CD14-positive monocyte (primary cell): ENCODE measurements at regions not wholly inside any gene's neighbourhood (a gene's known extent, or its start where the extent isn't known, plus 50 kb on each side); places are given as distances from the start of the nearest gene placed in this dataset.

Experiments
- DNase-seq, 3 donors: peaks; one replicate each; pipeline ENCODE4 v3.0.0-alpha.2; 2011 to 2022
- H2AFZ ChIP-seq: 2 replicates; pipeline ENCODE4 v1.6.0; 2012; ENCODE audit warnings: mild to moderate bottlenecking, low read depth, low read length, inconsistent platforms; ENCODE audit not compliant: insufficient read depth, poor library complexity, severe bottlenecking
- H3K27ac ChIP-seq, 2 donors: 1 replicate in 1 of 2; 2 replicates in 1 of 2; pipeline ENCODE4 v1.5.1; 2012 to 2013; ENCODE audit warnings: low read length in 2 of 2, control low read depth in 1 of 2, inconsistent platforms in 1 of 2, low read depth in 1 of 2, mild to moderate bottlenecking in 1 of 2
- H3K27me3 ChIP-seq, 2 donors: one replicate each; pipeline versions ENCODE4 v1.6.0 to v1.6.1; 2011 to 2013; ENCODE audit warnings: low read length in 2 of 2; ENCODE audit not compliant: control insufficient read depth in 2 of 2, insufficient read depth in 2 of 2
- H3K36me3 ChIP-seq, 2 donors: replicated peaks in 1 of 2; 1 replicate in 1 of 2; 2 replicates in 1 of 2; pipeline versions ENCODE4 v1.5.1 to v1.6.1; 2012 to 2013; ENCODE audit warnings: low read length in 2 of 2, control low read depth in 1 of 2, inconsistent platforms in 1 of 2, mild to moderate bottlenecking in 1 of 2; ENCODE audit not compliant: insufficient read depth in 2 of 2, control insufficient read depth in 1 of 2
- H3K4me1 ChIP-seq, 2 donors: 1 replicate in 1 of 2; 2 replicates in 1 of 2; pipeline versions ENCODE4 v1.5.1 to v1.6.1; 2012 to 2013; ENCODE audit warnings: low read length in 2 of 2, control low read depth in 1 of 2, inconsistent platforms in 1 of 2, mild to moderate bottlenecking in 1 of 2, moderate library complexity in 1 of 2; ENCODE audit not compliant: insufficient read depth in 2 of 2, control insufficient read depth in 1 of 2
- H3K4me2 ChIP-seq: replicated peaks from 2 replicates; pipeline ENCODE3; 2012; ENCODE audit warnings: low read length, moderate library complexity, mild to moderate bottlenecking; ENCODE audit not compliant: poor library complexity, severe bottlenecking; ENCODE audit errors: extremely low read depth
- H3K4me3 ChIP-seq, 3 experiments: fragments of 200-600 bp in 1 of 3; sonication (generic) in 1 of 3; replicated peaks in 1 of 3; 1 replicate in 2 of 3; 2 replicates in 1 of 3; pipeline ENCODE4 v1.5.1; 2011 to 2013; ENCODE audit warnings: low read length in 3 of 3, mild to moderate bottlenecking in 3 of 3, control low read depth in 2 of 3, low read depth in 2 of 3, inconsistent platforms in 1 of 3, moderate library complexity in 1 of 3
- H3K79me2 ChIP-seq: 2 replicates; pipeline ENCODE4 v1.6.0; 2012; ENCODE audit warnings: mild to moderate bottlenecking, control low read depth, inconsistent platforms, low read length, moderate library complexity; ENCODE audit not compliant: insufficient read depth
- H3K9ac ChIP-seq: 2 replicates; pipeline ENCODE4 v1.6.0; 2017; ENCODE audit warnings: low read length, mild to moderate bottlenecking; ENCODE audit not compliant: insufficient read depth, poor library complexity, severe bottlenecking
- H3K9me3 ChIP-seq, 2 donors: replicated peaks in 1 of 2; 1 replicate in 1 of 2; 2 replicates in 1 of 2; pipeline versions ENCODE4 v1.5.1 to v1.6.1; 2012 to 2013; ENCODE audit warnings: low read length in 2 of 2, control low read depth in 1 of 2; ENCODE audit not compliant: control insufficient read depth in 1 of 2, insufficient read depth in 1 of 2
- H4K20me1 ChIP-seq: 2 replicates; pipeline ENCODE4 v1.6.0; 2012; ENCODE audit warnings: mild to moderate bottlenecking, low read length, control low read depth, moderate library complexity; ENCODE audit not compliant: insufficient read depth
- H3K27ac Mint-ChIP-seq, 7 donors: one replicate each; pipeline ENCODE4 v1.8.0; 2020; ENCODE audit warnings: mild to moderate bottlenecking in 7 of 7, mixed read lengths in 7 of 7, moderate library complexity in 6 of 7, inconsistent platforms in 2 of 7
- H3K27me3 Mint-ChIP-seq, 3 donors: one replicate each; pipeline ENCODE4 v1.8.0; 2021 to 2022; ENCODE audit warnings: low read depth in 3 of 3, mild to moderate bottlenecking in 3 of 3, mixed read lengths in 3 of 3, moderate library complexity in 3 of 3, inconsistent platforms in 1 of 3
- H3K36me3 Mint-ChIP-seq, 2 donors: one replicate each; pipeline ENCODE4 v1.8.0; 2020; ENCODE audit warnings: mixed read lengths in 2 of 2, inconsistent platforms in 1 of 2, mild to moderate bottlenecking in 1 of 2
- H3K4me1 Mint-ChIP-seq: one replicate; pipeline ENCODE4 v1.8.0; 2020; ENCODE audit warnings: mild to moderate bottlenecking, mixed read lengths
- H3K4me3 Mint-ChIP-seq, 2 donors: one replicate each; pipeline ENCODE4 v1.8.0; 2020; ENCODE audit warnings: mild to moderate bottlenecking in 2 of 2, mixed read lengths in 2 of 2, moderate library complexity in 1 of 2
- H3K9me3 Mint-ChIP-seq, 7 donors: one replicate each; pipeline ENCODE4 v1.8.0; 2020 to 2022; ENCODE audit warnings: mixed read lengths in 7 of 7, mild to moderate bottlenecking in 6 of 7, moderate library complexity in 6 of 7, inconsistent platforms in 2 of 7
- WGBS: methylation state at CpG from one replicate; pipeline ENCODE4 v1.1.5; 2013; ENCODE audit warnings: missing lambda C conversion rate; ENCODE audit not compliant: insufficient coverage; 5-methylcytosine and 5-hydroxymethylcytosine counted together
- intact Hi-C, 2 donors: fragments of 100-400 bp; cut with micrococcal nuclease; formaldehyde crosslinking; loops; one replicate each; pipeline versions ENCODE4 v1.15.0 to v1.15.1; 2023
- TF ChIP-seq, protein P1 (sequence below): fragments of 200-600 bp; IDR thresholded peaks from one replicate; pipeline ENCODE4 v1.8.0; 2022; ENCODE audit warnings: antibody characterized with exemption, mild to moderate bottlenecking

DNA sequence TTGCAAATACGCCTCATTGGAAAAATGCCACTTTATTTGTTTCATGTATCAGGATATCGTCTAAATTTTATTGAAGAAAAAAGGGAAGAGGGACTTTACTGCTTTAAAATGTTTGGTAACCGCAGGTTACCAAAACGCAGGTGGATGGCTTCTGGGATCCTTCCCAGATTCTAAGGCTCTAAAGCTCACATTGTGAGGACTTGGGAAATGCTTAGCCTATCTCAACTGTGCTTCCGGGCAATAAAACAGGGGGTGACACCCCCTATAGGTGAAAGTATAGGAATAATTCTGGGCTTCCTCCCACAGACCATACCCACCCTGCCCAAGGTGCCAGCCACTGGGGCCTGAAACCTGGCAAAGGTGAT is 73.2 kb upstream of the IPO5 start:
- H3K4me3 ChIP-seq = no peak overlapping the region
- H4K20me1 ChIP-seq = no peaks in the 10 kb centered on the region
- Mint-ChIP-seq H3K9me3 (peaks cover 0 to 16% (median 9%) of the 10 kb centered on the region in 7 donors), H3K36me3 (no peaks in the 10 kb centered on the region), H3K27me3 (peaks cover 0 to 7% (median 0%) of the 10 kb centered on the region in 3 donors), H3K4me1 (no peaks in the 10 kb centered on the region), H3K4me3 (no peak overlapping the region), H3K27ac (no peak overlapping the region)
- no peak overlapping the region for H3K4me2 ChIP-seq
- H3K27me3 ChIP-seq = no peaks in the 10 kb centered on the region
- no peaks in the 10 kb centered on the region for H3K36me3 ChIP-seq
- no CpG with 5 or more reads among the region's 5 CpGs for WGBS
- intact Hi-C loops = no loop called here
- DNase-seq = no peak
- H3K9me3 ChIP-seq = peaks cover 0 to 19% of the 10 kb centered on the region in 2 donors
- TF ChIP-seq, protein P1, sequence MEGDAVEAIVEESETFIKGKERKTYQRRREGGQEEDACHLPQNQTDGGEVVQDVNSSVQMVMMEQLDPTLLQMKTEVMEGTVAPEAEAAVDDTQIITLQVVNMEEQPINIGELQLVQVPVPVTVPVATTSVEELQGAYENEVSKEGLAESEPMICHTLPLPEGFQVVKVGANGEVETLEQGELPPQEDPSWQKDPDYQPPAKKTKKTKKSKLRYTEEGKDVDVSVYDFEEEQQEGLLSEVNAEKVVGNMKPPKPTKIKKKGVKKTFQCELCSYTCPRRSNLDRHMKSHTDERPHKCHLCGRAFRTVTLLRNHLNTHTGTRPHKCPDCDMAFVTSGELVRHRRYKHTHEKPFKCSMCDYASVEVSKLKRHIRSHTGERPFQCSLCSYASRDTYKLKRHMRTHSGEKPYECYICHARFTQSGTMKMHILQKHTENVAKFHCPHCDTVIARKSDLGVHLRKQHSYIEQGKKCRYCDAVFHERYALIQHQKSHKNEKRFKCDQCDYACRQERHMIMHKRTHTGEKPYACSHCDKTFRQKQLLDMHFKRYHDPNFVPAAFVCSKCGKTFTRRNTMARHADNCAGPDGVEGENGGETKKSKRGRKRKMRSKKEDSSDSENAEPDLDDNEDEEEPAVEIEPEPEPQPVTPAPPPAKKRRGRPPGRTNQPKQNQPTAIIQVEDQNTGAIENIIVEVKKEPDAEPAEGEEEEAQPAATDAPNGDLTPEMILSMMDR = no peak
- H3K27ac ChIP-seq = no peak overlapping the region
- no peaks in the 10 kb centered on the region for H3K79me2 ChIP-seq
- H3K4me1 ChIP-seq = no peaks in the 10 kb centered on the region
- H2AFZ ChIP-seq = no peak overlapping the region
- H3K9ac ChIP-seq = no peak overlapping the region

GRCh38 chr13:97881556-97881955 is 71.9 kb upstream of the IPO5 start:
- intact Hi-C loops = no loop called here
- H3K27me3 Mint-ChIP-seq = peaks cover 0 to 7% (median 0%) of the 10 kb centered on the region in 3 donors

More at GRCh38 chr13:97881556-97881955, 71.9 kb upstream of the IPO5 start:
- WGBS = 88% methylated on average over 3 of the region's 4 CpGs
- H3K4me3 Mint-ChIP-seq = no peak overlapping the region
- H3K4me1 Mint-ChIP-seq = no peaks in the 10 kb centered on the region
- Histone ChIP-seq H3K9ac (no peak overlapping the region), H3K4me1 (no peaks in the 10 kb centered on the region), H4K20me1 (no peaks in the 10 kb centered on the region), H3K4me2 (no peak overlapping the region), H3K9me3 (peaks cover 0 to 19% of the 10 kb centered on the region in 2 donors), H2AFZ (no peak overlapping the region), H3K4me3 (no peak overlapping the region), H3K36me3 (no peaks in the 10 kb centered on the region), H3K79me2 (no peaks in the 10 kb centered on the region), H3K27me3 (no peaks in the 10 kb centered on the region), H3K27ac (no peak overlapping the region)
- no peak for DNase-seq
- no peaks in the 10 kb centered on the region for H3K36me3 Mint-ChIP-seq
- peaks cover 0 to 15% (median 9%) of the 10 kb centered on the region in 7 donors for H3K9me3 Mint-ChIP-seq
- TF ChIP-seq, protein P1 = no peak
- no peak overlapping the region for H3K27ac Mint-ChIP-seq
